ENCODE measurements at regions not wholly inside any gene's neighbourhood (a gene's known extent, or its start where the extent isn't known, plus 50 kb on each side); places are given as distances from the start of the nearest gene placed in this dataset.
"Not testable (repeated sequence)": the region's sequence is repeated elsewhere in the genome, so short reads cannot be mapped to it uniquely, and the experiment has no call there.

DNA sequence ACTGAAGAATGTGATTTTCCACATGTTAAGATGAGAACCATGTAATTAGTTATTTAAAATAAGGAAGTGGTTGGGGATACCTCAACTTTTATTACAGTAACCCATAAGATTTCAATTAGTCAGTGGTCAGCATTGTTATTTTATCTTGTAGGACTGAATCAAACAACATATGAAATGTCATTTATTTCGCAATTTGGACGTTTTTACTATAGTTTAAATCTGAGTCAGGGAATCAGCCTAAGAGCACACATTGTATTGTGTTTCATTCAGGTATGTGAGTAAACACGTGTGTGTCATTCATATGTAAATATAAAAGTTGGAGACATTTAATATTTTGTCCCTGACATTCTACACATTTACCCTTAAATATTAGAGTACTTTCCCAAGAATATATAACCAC is 1418.7 kb downstream of the GRIK2 start:
- Mint-ChIP-seq H3K4me1 (ENCODE audit: low read depth) (no peaks in the 10 kb centered on the region), H3K9me3 (peaks cover 6% of the 10 kb centered on the region), H3K27me3 (ENCODE audit: low read depth) (no peaks in the 10 kb centered on the region), H3K36me3 (ENCODE audit: low read depth) (no peaks in the 10 kb centered on the region), H3K27ac (no peak overlapping the region), H3K4me3 (no peak overlapping the region)

DNA sequence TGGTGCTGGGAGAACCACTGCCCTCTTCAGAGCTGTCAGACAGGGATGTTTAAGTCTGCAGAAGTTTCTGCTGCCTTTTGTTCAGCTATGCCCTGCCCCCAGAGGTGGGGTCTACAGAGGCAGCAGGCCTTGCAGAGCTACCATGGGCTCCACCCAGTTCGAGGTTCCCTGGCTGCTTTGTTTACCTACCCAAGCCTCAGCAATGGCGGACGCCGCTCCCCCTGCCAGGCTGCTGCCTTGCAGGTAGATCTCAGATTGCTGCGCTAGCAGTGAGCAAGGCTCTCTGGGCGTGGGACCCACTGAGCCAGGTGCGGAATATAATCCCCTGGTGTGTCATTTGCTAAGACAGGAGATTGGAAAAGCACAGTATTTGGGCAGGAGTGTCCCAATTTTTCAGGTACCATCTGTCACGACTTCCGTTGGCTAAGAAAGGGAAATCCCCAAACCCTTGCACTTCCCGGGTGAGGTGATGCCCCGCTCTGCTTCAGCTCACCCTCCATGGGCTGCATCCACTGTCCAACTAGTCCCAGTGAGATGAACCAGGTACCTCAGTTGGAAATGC is 1415.5 kb downstream of the GRIK2 start:
- not testable (repeated sequence) for H3K36me3 Mint-ChIP-seq (ENCODE audit: low read depth); H3K4me1 Mint-ChIP-seq (ENCODE audit: low read depth); H3K4me3 Mint-ChIP-seq; H3K27me3 Mint-ChIP-seq (ENCODE audit: low read depth); H3K27ac Mint-ChIP-seq
- H3K9me3 Mint-ChIP-seq, result peaks cover 15% of the 10 kb centered on the region

DNA sequence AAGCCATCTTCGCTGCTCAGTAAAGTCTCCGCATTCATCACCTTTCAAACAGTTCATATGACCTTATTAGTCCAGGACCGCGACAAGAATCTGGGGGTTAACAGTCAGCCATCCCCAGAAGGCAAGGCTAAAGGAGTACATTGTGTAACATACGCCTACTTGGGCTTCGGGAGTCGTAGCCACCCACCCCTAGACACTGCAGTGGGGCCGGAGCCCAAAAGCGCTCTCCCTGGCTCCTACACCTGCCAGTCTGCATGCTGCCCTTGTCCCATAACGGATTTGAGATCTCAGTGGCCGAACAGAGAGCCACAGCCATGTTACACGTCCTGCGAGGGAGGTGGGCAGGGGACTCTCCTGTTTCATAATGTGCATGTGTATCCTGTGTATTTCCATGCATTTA is 1405.5 kb downstream of the GRIK2 start:
- Mint-ChIP-seq H3K4me3 (no peak overlapping the region), H3K27ac (no peak overlapping the region), H3K27me3 (ENCODE audit: low read depth) (no peaks in the 10 kb centered on the region), H3K9me3 (no peaks in the 10 kb centered on the region), H3K36me3 (ENCODE audit: low read depth) (no peaks in the 10 kb centered on the region), H3K4me1 (ENCODE audit: low read depth) (no peaks in the 10 kb centered on the region)

DNA sequence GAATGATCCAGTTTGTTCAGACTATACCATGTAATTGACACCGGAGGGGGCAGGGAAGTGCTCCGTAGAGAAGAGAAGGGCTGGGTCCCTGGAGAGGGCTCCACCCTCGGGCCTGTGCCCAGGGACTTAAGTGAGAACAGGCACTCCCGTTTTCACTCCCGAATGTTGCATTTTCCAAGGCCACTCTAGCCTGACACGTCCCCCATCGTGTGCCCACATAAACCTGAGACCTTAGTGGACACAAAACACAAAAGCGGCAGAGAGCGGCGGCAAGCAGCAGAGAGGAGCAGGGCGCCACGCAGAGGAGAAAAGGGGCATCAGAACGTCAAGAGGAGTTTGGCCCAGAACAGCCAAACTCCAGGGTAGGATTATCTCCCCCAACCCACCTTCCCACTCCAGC is 1405.1 kb downstream of the GRIK2 start:
- Mint-ChIP-seq H3K27ac (no peak overlapping the region), H3K4me3 (no peak overlapping the region), H3K4me1 (ENCODE audit: low read depth) (no peaks in the 10 kb centered on the region), H3K27me3 (ENCODE audit: low read depth) (no peaks in the 10 kb centered on the region), H3K9me3 (no peaks in the 10 kb centered on the region), H3K36me3 (ENCODE audit: low read depth) (no peaks in the 10 kb centered on the region)

DNA sequence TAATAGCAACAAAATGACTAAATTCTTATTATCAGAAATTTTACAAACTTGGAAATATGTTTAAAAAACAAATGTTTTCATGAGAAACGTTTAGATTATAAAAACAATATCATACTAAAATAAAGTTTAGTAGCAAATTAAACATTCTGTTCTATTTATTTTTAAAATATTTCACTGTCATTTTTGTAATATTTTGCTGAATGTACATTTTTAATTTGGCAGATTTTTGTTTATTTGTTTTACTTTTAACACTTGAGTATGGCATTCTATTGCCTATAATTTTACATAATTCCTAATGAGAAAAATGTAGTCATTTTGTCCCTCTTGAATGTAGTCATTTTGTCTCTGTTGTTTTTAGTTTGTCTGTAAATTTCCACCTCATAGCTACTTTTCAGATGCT is 1400.2 kb downstream of the GRIK2 start:
- Mint-ChIP-seq H3K9me3 (no peaks in the 10 kb centered on the region), H3K27me3 (ENCODE audit: low read depth) (no peaks in the 10 kb centered on the region), H3K27ac (no peak overlapping the region), H3K4me1 (ENCODE audit: low read depth) (no peaks in the 10 kb centered on the region), H3K36me3 (ENCODE audit: low read depth) (no peaks in the 10 kb centered on the region), H3K4me3 (no peak overlapping the region)

DNA sequence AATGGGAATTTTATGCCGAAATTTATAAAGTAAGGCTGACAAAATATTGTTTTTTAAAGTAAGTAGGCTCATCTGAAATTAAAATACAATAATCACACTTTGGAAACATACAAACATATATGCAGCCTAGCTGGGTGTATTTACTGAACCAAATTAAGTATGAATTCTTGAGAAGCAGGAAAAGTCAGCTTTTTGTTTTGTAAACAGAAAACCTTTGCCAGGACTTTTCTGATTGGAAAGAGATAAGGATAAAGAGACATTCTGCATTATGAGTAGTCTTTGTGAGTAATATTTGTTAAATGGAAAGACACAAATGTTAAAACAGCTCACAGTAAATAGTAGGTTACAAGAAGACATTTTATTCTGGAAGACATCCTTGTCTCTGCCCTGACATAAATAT is 1380.8 kb downstream of the GRIK2 start:
- no peaks in the 10 kb centered on the region for H3K27me3 Mint-ChIP-seq (ENCODE audit: low read depth)
- no peaks in the 10 kb centered on the region for H3K9me3 Mint-ChIP-seq
- no peak overlapping the region for H3K27ac Mint-ChIP-seq
- no peaks in the 10 kb centered on the region for H3K36me3 Mint-ChIP-seq (ENCODE audit: low read depth)
- H3K4me3 Mint-ChIP-seq, result no peak overlapping the region
- H3K4me1 Mint-ChIP-seq (ENCODE audit: low read depth), result no peaks in the 10 kb centered on the region

DNA sequence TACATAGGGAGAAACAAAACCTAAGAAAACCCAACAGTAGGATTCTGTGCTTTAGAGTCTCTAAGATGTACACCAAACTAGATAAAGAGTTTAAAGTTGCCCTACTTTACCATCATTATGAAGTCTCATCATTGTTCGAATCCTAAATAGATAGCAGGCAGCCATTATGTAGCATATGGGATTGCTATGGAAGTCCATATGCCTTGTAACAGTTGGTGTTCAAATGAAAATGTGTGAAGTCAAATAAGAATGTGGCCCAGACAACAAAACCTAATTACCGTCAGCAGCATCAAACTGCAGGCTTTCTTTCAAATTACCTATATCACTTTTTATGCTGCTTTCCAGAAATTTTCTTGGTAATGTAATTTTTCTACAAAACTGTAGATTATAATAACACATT is 1380.1 kb downstream of the GRIK2 start:
- Mint-ChIP-seq H3K36me3 (ENCODE audit: low read depth) (no peaks in the 10 kb centered on the region), H3K27me3 (ENCODE audit: low read depth) (no peaks in the 10 kb centered on the region), H3K9me3 (peaks cover 4% of the 10 kb centered on the region), H3K4me3 (no peak overlapping the region), H3K27ac (no peak overlapping the region), H3K4me1 (ENCODE audit: low read depth) (no peaks in the 10 kb centered on the region)

DNA sequence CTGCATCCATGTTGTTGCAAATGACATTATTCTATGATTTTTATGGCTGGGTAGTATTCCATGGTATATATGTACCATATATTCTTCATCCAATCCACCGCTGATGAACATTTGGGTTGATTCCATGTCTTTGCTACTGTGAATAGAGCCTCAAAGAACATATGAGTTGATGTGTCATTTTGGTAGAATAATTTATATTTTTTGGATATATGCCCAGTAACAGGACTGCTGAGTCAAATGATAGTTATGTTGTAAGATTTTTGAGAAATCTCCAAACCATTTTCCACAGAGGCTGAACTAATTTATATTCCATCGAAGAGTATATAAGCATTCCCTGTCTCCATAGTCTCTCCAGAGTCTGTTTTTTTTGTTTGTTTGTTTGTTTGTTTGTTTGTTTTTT is 1373.5 kb downstream of the GRIK2 start:
- Mint-ChIP-seq H3K27ac (no peak overlapping the region), H3K27me3 (ENCODE audit: low read depth) (no peaks in the 10 kb centered on the region), H3K36me3 (ENCODE audit: low read depth) (no peaks in the 10 kb centered on the region), H3K4me3 (no peak overlapping the region), H3K4me1 (ENCODE audit: low read depth) (no peaks in the 10 kb centered on the region), H3K9me3 (peaks cover 4% of the 10 kb centered on the region)

DNA sequence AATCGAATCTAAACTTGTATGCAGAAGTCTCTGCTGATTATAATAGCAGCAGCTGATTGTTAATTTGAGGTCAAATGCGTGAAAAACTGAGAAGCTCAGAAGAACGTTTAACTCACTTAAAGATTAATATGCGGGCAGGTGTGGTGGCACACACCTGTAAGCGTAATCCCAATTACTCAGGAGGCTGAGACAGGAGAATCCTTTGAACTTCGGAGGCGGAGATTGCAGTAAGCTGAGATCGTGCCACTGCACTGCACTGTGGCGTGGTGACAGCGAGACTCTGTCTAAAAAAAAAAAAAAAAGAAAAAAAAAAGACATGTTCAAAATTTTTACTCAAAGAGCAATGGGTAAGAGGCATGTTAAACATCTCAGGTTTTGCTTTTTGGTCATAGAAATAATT is 1370.8 kb downstream of the GRIK2 start:
- H3K4me1 Mint-ChIP-seq (ENCODE audit: low read depth), result no peaks in the 10 kb centered on the region
- H3K4me3 Mint-ChIP-seq, result no peak overlapping the region
- H3K27ac Mint-ChIP-seq, result no peak overlapping the region
- peaks cover 4% of the 10 kb centered on the region for H3K9me3 Mint-ChIP-seq
- H3K36me3 Mint-ChIP-seq (ENCODE audit: low read depth), result no peaks in the 10 kb centered on the region
- H3K27me3 Mint-ChIP-seq (ENCODE audit: low read depth), result no peaks in the 10 kb centered on the region

DNA sequence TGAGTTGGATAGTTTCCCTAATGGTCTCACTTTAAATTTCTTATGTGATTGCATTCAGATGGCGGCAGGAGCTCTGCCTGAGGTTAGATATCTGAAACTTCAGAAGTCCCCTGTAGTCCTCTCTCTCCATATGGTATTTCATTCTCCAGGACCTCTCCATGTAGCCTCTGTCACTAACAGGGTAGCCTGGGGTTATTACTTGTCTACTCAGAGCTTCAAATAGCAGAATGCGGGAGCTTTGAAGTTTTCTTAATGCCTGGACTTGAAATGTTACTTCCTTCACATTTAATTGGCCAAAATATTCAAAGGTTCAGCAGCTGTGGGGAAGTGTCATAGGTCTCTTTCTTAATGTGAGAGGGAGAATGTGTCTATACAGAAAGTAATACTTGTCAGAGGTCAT is 1370.4 kb downstream of the GRIK2 start:
- H3K9me3 Mint-ChIP-seq, result peaks cover 5% of the 10 kb centered on the region
- H3K27ac Mint-ChIP-seq, result no peak overlapping the region
- H3K36me3 Mint-ChIP-seq (ENCODE audit: low read depth), result no peaks in the 10 kb centered on the region
- H3K27me3 Mint-ChIP-seq (ENCODE audit: low read depth), result no peaks in the 10 kb centered on the region
- no peaks in the 10 kb centered on the region for H3K4me1 Mint-ChIP-seq (ENCODE audit: low read depth)
- no peak overlapping the region for H3K4me3 Mint-ChIP-seq

DNA sequence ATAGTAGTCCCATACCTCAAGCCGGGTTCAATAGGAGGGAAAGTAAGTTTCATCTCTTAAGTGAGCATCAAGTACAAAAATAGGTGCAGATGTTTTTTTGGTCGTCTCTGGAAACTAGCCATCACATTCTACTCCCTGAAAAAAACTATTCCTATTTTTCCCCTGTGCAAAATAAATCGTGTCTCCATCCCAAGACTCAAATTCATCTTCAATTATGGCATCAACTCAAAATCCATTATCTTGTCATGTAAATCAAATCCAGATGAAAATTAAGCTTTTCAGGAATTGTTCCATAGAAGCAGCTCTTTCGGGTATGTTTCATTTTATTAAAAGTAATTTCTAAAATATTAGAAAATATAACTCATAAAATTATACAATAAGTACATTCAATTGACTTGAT is 1368.4 kb downstream of the GRIK2 start:
- no peak overlapping the region for H3K4me3 Mint-ChIP-seq
- peaks cover 6% of the 10 kb centered on the region for H3K9me3 Mint-ChIP-seq
- no peaks in the 10 kb centered on the region for H3K27me3 Mint-ChIP-seq (ENCODE audit: low read depth)
- no peaks in the 10 kb centered on the region for H3K36me3 Mint-ChIP-seq (ENCODE audit: low read depth)
- H3K27ac Mint-ChIP-seq, result no peak overlapping the region
- H3K4me1 Mint-ChIP-seq (ENCODE audit: low read depth), result no peaks in the 10 kb centered on the region

DNA sequence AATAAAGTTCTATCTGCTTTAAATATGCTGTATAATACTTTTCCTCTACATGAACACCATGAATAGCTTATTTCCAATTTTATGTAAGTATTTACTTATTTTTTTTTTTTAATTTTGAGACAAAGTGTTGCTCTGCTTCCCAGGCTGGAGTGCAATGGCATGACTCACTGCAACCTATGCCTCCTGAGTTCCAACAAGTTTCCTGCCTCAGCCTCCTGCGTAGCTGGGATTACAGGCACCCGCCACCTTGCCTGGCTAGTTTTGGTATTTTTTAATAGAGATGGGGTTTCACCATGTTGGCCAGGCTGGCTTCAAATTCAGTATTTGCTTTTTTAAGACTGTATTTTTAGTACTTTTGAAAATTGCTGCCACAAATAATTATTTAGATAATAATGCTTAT is 1365.9 kb downstream of the GRIK2 start:
- Mint-ChIP-seq H3K36me3 (ENCODE audit: low read depth) (no peaks in the 10 kb centered on the region), H3K9me3 (peaks cover 6% of the 10 kb centered on the region), H3K27me3 (ENCODE audit: low read depth) (no peaks in the 10 kb centered on the region), H3K4me1 (ENCODE audit: low read depth) (no peaks in the 10 kb centered on the region), H3K4me3 (no peak overlapping the region), H3K27ac (no peak overlapping the region)

DNA sequence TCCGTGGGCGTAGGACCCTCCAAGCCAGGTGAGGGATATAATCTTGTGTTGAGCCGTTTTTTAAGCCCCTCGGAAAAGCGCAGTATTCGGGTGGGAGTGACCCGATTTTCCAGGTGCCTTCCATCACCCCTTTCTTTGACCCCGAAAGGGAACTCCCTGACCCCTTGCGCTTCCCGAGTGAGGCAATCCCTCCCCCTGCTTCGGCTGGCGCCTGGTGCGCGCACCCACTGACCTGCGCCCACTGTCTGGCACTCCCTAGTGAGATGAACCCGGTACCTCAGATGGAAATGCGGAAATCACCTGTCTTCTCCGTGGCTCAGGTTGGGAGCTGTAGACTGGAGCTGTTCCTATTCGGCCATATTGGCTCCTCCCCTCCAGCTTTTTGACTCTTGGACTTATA is 1365.0 kb downstream of the GRIK2 start:
- not testable (repeated sequence) for H3K36me3 Mint-ChIP-seq (ENCODE audit: low read depth); H3K27me3 Mint-ChIP-seq (ENCODE audit: low read depth); H3K9me3 Mint-ChIP-seq; H3K4me3 Mint-ChIP-seq; H3K27ac Mint-ChIP-seq; H3K4me1 Mint-ChIP-seq (ENCODE audit: low read depth)

DNA sequence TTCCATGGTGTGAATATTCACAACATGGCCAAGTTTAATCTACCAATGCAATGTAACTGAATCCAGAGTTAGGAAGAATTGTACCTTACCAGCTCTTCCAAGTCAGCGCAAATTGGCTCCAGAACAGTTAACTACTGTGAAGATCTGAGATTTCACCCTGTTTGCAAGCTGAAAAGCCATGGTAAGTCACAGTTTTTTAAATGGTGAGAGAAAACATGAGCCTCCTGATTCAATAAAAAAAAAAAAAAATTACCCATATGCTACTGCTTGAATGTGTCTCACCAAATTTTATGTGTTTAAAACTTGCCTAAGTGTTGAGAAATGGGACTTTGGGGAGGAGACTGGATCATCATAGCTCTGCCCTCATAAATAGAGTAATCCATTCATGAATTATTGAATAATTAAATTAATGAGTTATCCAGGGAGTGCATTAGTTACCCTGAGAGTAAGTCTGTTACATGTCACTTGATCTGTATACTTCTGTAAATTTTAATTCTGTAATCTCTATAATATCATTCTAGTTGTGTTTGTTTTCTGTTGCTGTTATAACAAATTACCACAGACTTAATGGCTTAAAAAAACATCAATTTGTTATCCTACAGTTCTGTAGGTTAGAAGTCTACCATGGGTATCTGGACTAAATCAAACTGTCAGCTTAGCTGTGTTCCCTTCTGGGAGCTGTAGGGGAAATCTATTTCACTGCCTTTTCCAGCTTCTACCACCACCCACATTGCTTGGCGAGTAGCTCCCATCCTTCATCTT is 1355.9 kb downstream of the GRIK2 start:
- Mint-ChIP-seq H3K36me3 (ENCODE audit: low read depth) (no peaks in the 10 kb centered on the region), H3K9me3 (peaks cover 4% of the 10 kb centered on the region), H3K4me1 (ENCODE audit: low read depth) (no peaks in the 10 kb centered on the region), H3K27me3 (ENCODE audit: low read depth) (no peaks in the 10 kb centered on the region), H3K27ac (no peak overlapping the region), H3K4me3 (no peak overlapping the region)

DNA sequence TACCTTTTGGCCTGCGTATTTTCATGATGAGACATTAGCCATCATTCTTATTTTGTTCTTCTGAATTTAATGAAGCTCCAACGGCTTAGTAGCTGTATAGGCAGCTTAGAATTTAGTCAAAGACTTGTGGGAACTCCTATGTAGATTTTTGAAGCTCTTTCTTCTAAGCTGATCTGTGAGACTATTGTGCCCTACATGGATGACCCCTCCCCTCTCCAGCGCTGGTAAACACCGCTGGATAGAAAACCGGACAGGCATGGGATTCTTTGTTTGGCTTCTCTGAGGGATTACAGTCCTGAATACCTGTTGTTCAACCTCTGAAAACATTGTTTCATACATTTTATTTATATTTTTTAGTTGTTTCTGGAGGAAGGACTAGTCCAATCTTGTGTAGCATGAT is 1353.4 kb downstream of the GRIK2 start:
- no peaks in the 10 kb centered on the region for H3K4me1 Mint-ChIP-seq (ENCODE audit: low read depth)
- no peak overlapping the region for H3K27ac Mint-ChIP-seq
- no peaks in the 10 kb centered on the region for H3K36me3 Mint-ChIP-seq (ENCODE audit: low read depth)
- H3K9me3 Mint-ChIP-seq, result peaks cover 4% of the 10 kb centered on the region
- H3K4me3 Mint-ChIP-seq, result no peak overlapping the region
- H3K27me3 Mint-ChIP-seq (ENCODE audit: low read depth), result no peaks in the 10 kb centered on the region

All from T-helper 1 cell treated with Interleukin-12 subunit alpha and Interleukin-12 subunit beta and Interleukin-4 antibody, amounts not matched to agents 30 μg/mL and 1 μg/mL, for 36 hours (primary cell).